H9 (cell line): ENCODE measurements at regions not wholly inside any gene's neighbourhood (a gene's known extent, or its start where the extent isn't known, plus 50 kb on each side); places are given as distances from the start of the nearest gene placed in this dataset.

Experiments
- DNase-seq: peaks from one replicate; pipeline ENCODE4 v3.0.0-alpha.2; 2017
- H2AFZ ChIP-seq: one replicate; pipeline ENCODE4 v1.6.1; 2013; ENCODE audit warnings: mild to moderate bottlenecking, low read length, control low read depth, moderate library complexity
- H2AK5ac ChIP-seq: 2 replicates; pipeline ENCODE4 v1.6.1; 2013; ENCODE audit warnings: low read length, control low read depth, mixed read lengths; ENCODE audit not compliant: insufficient read length
- H2BK120ac ChIP-seq: one replicate; pipeline ENCODE4 v1.6.1; 2013; ENCODE audit warnings: low read depth, mild to moderate bottlenecking, low read length, control low read depth, inconsistent platforms; ENCODE audit not compliant: poor library complexity, severe bottlenecking
- H2BK12ac ChIP-seq: 2 replicates; pipeline ENCODE4 v1.6.1; 2013; ENCODE audit warnings: low read length, control low read depth, mixed read lengths, low read depth; ENCODE audit not compliant: insufficient read length
- H2BK15ac ChIP-seq: 2 replicates; pipeline ENCODE4 v1.6.1; 2013; ENCODE audit warnings: low read depth, low read length, control low read depth
- H2BK20ac ChIP-seq: one replicate; pipeline ENCODE4 v1.6.1; 2013; ENCODE audit warnings: low read depth, mild to moderate bottlenecking, low read length, control low read depth, inconsistent platforms; ENCODE audit not compliant: poor library complexity, severe bottlenecking
- H2BK5ac ChIP-seq: 2 replicates; pipeline ENCODE4 v1.6.1; 2013; ENCODE audit warnings: low read length, control low read depth, mixed read lengths; ENCODE audit not compliant: insufficient read length
- H3K14ac ChIP-seq: 2 replicates; pipeline ENCODE4 v1.6.1; 2013; ENCODE audit warnings: low read length, control low read depth; ENCODE audit not compliant: insufficient read depth
- H3K18ac ChIP-seq: 2 replicates; pipeline ENCODE4 v1.6.1; 2013; ENCODE audit warnings: low read depth, mild to moderate bottlenecking, mixed read lengths, low read length, control low read depth; ENCODE audit not compliant: insufficient read length
- H3K23ac ChIP-seq: 2 replicates; pipeline ENCODE4 v1.6.1; 2013; ENCODE audit warnings: low read length, control low read depth, mixed read lengths, low read depth; ENCODE audit not compliant: insufficient read length
- H3K23me2 ChIP-seq: 2 replicates; pipeline ENCODE4 v1.6.1; 2013; ENCODE audit warnings: low read depth, mild to moderate bottlenecking, mixed read lengths, low read length, control low read depth; ENCODE audit not compliant: insufficient read length, poor library complexity, severe bottlenecking
- H3K27ac ChIP-seq: 2 replicates; pipeline ENCODE4 v1.5.1; 2013; ENCODE audit warnings: low read length, control low read depth, mixed read lengths, low read depth; ENCODE audit not compliant: insufficient read length
- H3K27me3 ChIP-seq: 2 replicates; pipeline ENCODE4 v1.6.1; 2013; ENCODE audit warnings: low read length, control low read depth, inconsistent platforms; ENCODE audit not compliant: insufficient read depth
- H3K4ac ChIP-seq: 2 replicates; pipeline ENCODE4 v1.6.1; 2013; ENCODE audit warnings: low read depth, mild to moderate bottlenecking, control low read depth, inconsistent platforms, low read length, moderate library complexity
- H3K4me1 ChIP-seq: 2 replicates; pipeline ENCODE4 v1.6.1; 2013; ENCODE audit warnings: low read length, control low read depth, inconsistent platforms; ENCODE audit not compliant: insufficient read depth
- H3K4me2 ChIP-seq: 2 replicates; pipeline ENCODE4 v1.6.1; 2013; ENCODE audit warnings: low read length, control low read depth, mixed read lengths; ENCODE audit not compliant: insufficient read length, insufficient read depth
- H3K56ac ChIP-seq: 2 replicates; pipeline ENCODE4 v1.6.1; 2013; ENCODE audit warnings: low read depth, mild to moderate bottlenecking, mixed read lengths, low read length, control low read depth; ENCODE audit not compliant: insufficient read length
- H3K79me1 ChIP-seq: 2 replicates; pipeline ENCODE4 v1.6.1; 2013; ENCODE audit warnings: low read depth, mild to moderate bottlenecking, moderate library complexity, low read length, control low read depth, inconsistent platforms; ENCODE audit not compliant: insufficient read depth, poor library complexity, severe bottlenecking
- H3K79me2 ChIP-seq: 2 replicates; pipeline ENCODE4 v1.6.1; 2013; ENCODE audit warnings: low read length, control low read depth, inconsistent platforms; ENCODE audit not compliant: insufficient read depth
- H3K9ac ChIP-seq: 2 replicates; pipeline ENCODE4 v1.6.1; 2013; ENCODE audit warnings: low read length, control low read depth, mixed read lengths; ENCODE audit not compliant: insufficient read length; ENCODE audit errors: extremely low read depth
- H3K9me3 ChIP-seq: one replicate; pipeline ENCODE4 v1.6.1; 2013; ENCODE audit warnings: low read depth, low read length, inconsistent platforms; ENCODE audit not compliant: control insufficient read depth
- H3T11ph ChIP-seq: one replicate; pipeline ENCODE4 v1.6.1; 2013; ENCODE audit warnings: mild to moderate bottlenecking, low read length, control low read depth, inconsistent platforms
- H4K20me1 ChIP-seq: one replicate; pipeline ENCODE4 v1.6.1; 2013; ENCODE audit not compliant: control insufficient read depth, insufficient read length, insufficient read depth
- H4K5ac ChIP-seq: 2 replicates; pipeline ENCODE4 v1.6.1; 2013; ENCODE audit warnings: low read depth, mild to moderate bottlenecking, mixed read lengths, low read length, control low read depth; ENCODE audit not compliant: insufficient read length
- H4K8ac ChIP-seq: replicated peaks from 2 replicates; pipeline ENCODE4 v1.6.1; 2013; ENCODE audit warnings: low read length, control low read depth, mixed read lengths, low read depth; ENCODE audit not compliant: insufficient read length
- H4K91ac ChIP-seq: 2 replicates; pipeline ENCODE4 v1.6.1; 2013; ENCODE audit warnings: low read depth, mild to moderate bottlenecking, moderate library complexity, mixed read lengths, low read length, control low read depth; ENCODE audit not compliant: insufficient read length
- H3K27ac Mint-ChIP-seq, 3 experiments: 2 replicates in 2 of 3; 3 replicates in 1 of 3; pipeline ENCODE4 v1.8.0; 2020 to 2021; ENCODE audit warnings: mixed read lengths in 3 of 3, mild to moderate bottlenecking in 1 of 3, moderate library complexity in 1 of 3
- H3K27me3 Mint-ChIP-seq: 2 replicates; pipeline ENCODE4 v1.8.0; 2021; ENCODE audit warnings: low read depth, mild to moderate bottlenecking, moderate library complexity, mixed read lengths
- H3K36me3 Mint-ChIP-seq, 3 experiments: 2 replicates in 2 of 3; 3 replicates in 1 of 3; pipeline ENCODE4 v1.8.0; 2020 to 2021; ENCODE audit warnings: low read depth in 3 of 3, mixed read lengths in 3 of 3; ENCODE audit not compliant: insufficient read depth in 1 of 3
- H3K4me1 Mint-ChIP-seq, 2 experiments: 2 replicates each; pipeline ENCODE4 v1.8.0; 2020; ENCODE audit warnings: mixed read lengths in 2 of 2
- H3K4me3 Mint-ChIP-seq, 2 experiments: 2 replicates in 1 of 2; 3 replicates in 1 of 2; pipeline ENCODE4 v1.8.0; 2020 to 2021; ENCODE audit warnings: mild to moderate bottlenecking in 2 of 2, mixed read lengths in 2 of 2, moderate library complexity in 1 of 2
- H3K9me3 Mint-ChIP-seq, 2 experiments: 2 replicates in 1 of 2; 3 replicates in 1 of 2; pipeline ENCODE4 v1.8.0; 2020; ENCODE audit warnings: mild to moderate bottlenecking in 2 of 2, mixed read lengths in 2 of 2, moderate library complexity in 1 of 2
- CTCF ChIP-seq: fragments of 200-600 bp; sonication (generic); conservative IDR thresholded peaks from 3 replicates; pipeline ENCODE4 v1.8.0; 2021; ENCODE audit warnings: antibody characterized with exemption, mild to moderate bottlenecking
- WGBS: extraction: QIAGEN DNeasy Blood & Tissue Kit; methylation state at CpG from one replicate; pipeline ENCODE4 v1.1.7; 2013; ENCODE audit warnings: missing lambda C conversion rate, low lambda C conversion rate, mixed read lengths; ENCODE audit not compliant: insufficient read length; ENCODE audit errors: extremely low coverage; 5-methylcytosine and 5-hydroxymethylcytosine counted together

GRCh38 chr2:12073217-12073852, 326.9 kb downstream of the LPIN1 start:
- Histone ChIP-seq H4K91ac (no peak overlapping the region), H3K79me1 (no peaks in the 10 kb centered on the region), H3K4me2 (no peak overlapping the region), H3K18ac (no peak overlapping the region), H4K20me1 (no peaks in the 10 kb centered on the region), H3K79me2 (no peaks in the 10 kb centered on the region), H3K23ac (no peak overlapping the region), H3K23me2 (no peaks in the 10 kb centered on the region), H3T11ph (no peak overlapping the region), H2BK5ac (no peak overlapping the region), H3K9ac (no peak overlapping the region), H3K27me3 (no peaks in the 10 kb centered on the region), H3K56ac (no peak overlapping the region), H2AFZ (no peak overlapping the region), H3K4ac (no peak overlapping the region), H2AK5ac (no peak overlapping the region), H2BK15ac (no peak overlapping the region), H4K5ac (no peak overlapping the region), H2BK12ac (no peak overlapping the region), H4K8ac (no peak overlapping the region), H3K4me1 (no peaks in the 10 kb centered on the region), H3K14ac (no peak overlapping the region), H2BK120ac (no peak overlapping the region), H2BK20ac (no peak overlapping the region), H3K27ac (no peak overlapping the region), H3K9me3 (no peaks in the 10 kb centered on the region)
- TF ChIP-seq CTCF = no peak
- peaks cover 12 to 14% of the 10 kb centered on the region in 2 experiments for H3K4me1 Mint-ChIP-seq
- H3K9me3 Mint-ChIP-seq = no peaks in the 10 kb centered on the region
- H3K27me3 Mint-ChIP-seq = no peaks in the 10 kb centered on the region
- H3K27ac Mint-ChIP-seq = no peak overlapping the region
- no peak for DNase-seq
- H3K36me3 Mint-ChIP-seq = no peaks in the 10 kb centered on the region; a peak in 1 of 7 replicates
- no peak overlapping the region for H3K4me3 Mint-ChIP-seq
- WGBS = no CpG with 5 or more reads among the region's 6 CpGs
